CD4-positive, alpha-beta T cell (primary cell): ENCODE measurements at regions not wholly inside any gene's neighbourhood (a gene's known extent, or its start where the extent isn't known, plus 50 kb on each side); places are given as distances from the start of the nearest gene placed in this dataset.

Experiments
- ATAC-seq: fragments of 200-7000 bp; cut with Tn5 transposase; one replicate; pipeline ENCODE4 v1.10.0; 2022; ENCODE audit warnings: mild to moderate bottlenecking; ENCODE audit not compliant: poor library complexity
- CTCF ChIA-PET: fragments of 350-600 bp; sonication (Branson Sonifier 250); formaldehyde crosslinking; loops from one replicate; lab custom pipeline; 2021; ENCODE audit warnings: antibody characterized with exemption, inconsistent platforms; lab: Charles Lee
- POLR2A ChIA-PET: fragments of 350-600 bp; sonication (Branson Sonifier 250); formaldehyde crosslinking; loops from one replicate; lab custom pipeline; 2021; ENCODE audit warnings: antibody characterized with exemption, inconsistent platforms; lab: Charles Lee
- DNase-seq, 14 experiments: peaks; one replicate each; pipeline ENCODE4 v3.0.0-alpha.2; 2013 to 2020; ENCODE audit warnings: mixed read lengths in 2 of 14
- H3K27ac ChIP-seq, 2 donors: one replicate each; pipeline versions ENCODE4 v1.5.1 to v1.7.0; 2013; ENCODE audit warnings: low read length in 2 of 2, low read depth in 1 of 2, mild to moderate bottlenecking in 1 of 2
- H3K27me3 ChIP-seq, 2 experiments: 1 replicate in 1 of 2; 2 replicates in 1 of 2; pipeline versions ENCODE4 v1.6.1 to v1.7.0; 2013; ENCODE audit warnings: low read length in 2 of 2, control low read depth in 1 of 2, mild to moderate bottlenecking in 1 of 2, moderate library complexity in 1 of 2; ENCODE audit not compliant: insufficient read depth in 2 of 2, control insufficient read depth in 1 of 2
- H3K36me3 ChIP-seq: one replicate; pipeline ENCODE4 v1.6.1; 2013; ENCODE audit warnings: low read length, control low read depth; ENCODE audit not compliant: insufficient read depth
- H3K4me1 ChIP-seq: one replicate; pipeline ENCODE4 v1.6.1; 2013; ENCODE audit warnings: low read length, control low read depth; ENCODE audit not compliant: insufficient read depth
- H3K4me3 ChIP-seq: one replicate; pipeline ENCODE4 v1.5.1; 2013; ENCODE audit warnings: mild to moderate bottlenecking, low read length, moderate library complexity
- H3K9me3 ChIP-seq, 2 experiments: 1 replicate in 1 of 2; 2 replicates in 1 of 2; pipeline versions ENCODE4 v1.6.1 to v1.7.0; 2013; ENCODE audit warnings: low read length in 2 of 2, mild to moderate bottlenecking in 2 of 2, control low read depth in 1 of 2, moderate library complexity in 1 of 2; ENCODE audit not compliant: control insufficient read depth in 1 of 2, insufficient read depth in 1 of 2
- H3K27ac Mint-ChIP-seq: one replicate; pipeline ENCODE4 v1.8.0; 2020; ENCODE audit warnings: mixed read lengths
- H3K27me3 Mint-ChIP-seq: one replicate; pipeline ENCODE4 v1.8.0; 2021; ENCODE audit warnings: mixed read lengths
- H3K36me3 Mint-ChIP-seq: one replicate; pipeline ENCODE4 v1.8.0; 2021; ENCODE audit warnings: low read depth, mixed read lengths
- H3K4me1 Mint-ChIP-seq: one replicate; pipeline ENCODE4 v1.8.0; 2021; ENCODE audit warnings: low read depth, mixed read lengths
- H3K4me3 Mint-ChIP-seq: one replicate; pipeline ENCODE4 v1.8.0; 2020; ENCODE audit warnings: mild to moderate bottlenecking, mixed read lengths
- H3K9me3 Mint-ChIP-seq: one replicate; pipeline ENCODE4 v1.8.0; 2020; ENCODE audit warnings: mixed read lengths
- intact Hi-C, 2 experiments: fragments of 100-400 bp; cut with DNase I in 1 of 2; cut with micrococcal nuclease in 1 of 2; formaldehyde crosslinking; loops; one replicate each; pipeline versions ENCODE4 v1.15.1 to v1.9.0; 2023 to 2025; cut with DNase I, micrococcal nuclease
- TF ChIP-seq, protein P1 (sequence below): fragments of 200-600 bp; IDR thresholded peaks from one replicate; pipeline ENCODE4 v1.8.0; 2022; ENCODE audit warnings: antibody characterized with exemption, mild to moderate bottlenecking

DNA sequence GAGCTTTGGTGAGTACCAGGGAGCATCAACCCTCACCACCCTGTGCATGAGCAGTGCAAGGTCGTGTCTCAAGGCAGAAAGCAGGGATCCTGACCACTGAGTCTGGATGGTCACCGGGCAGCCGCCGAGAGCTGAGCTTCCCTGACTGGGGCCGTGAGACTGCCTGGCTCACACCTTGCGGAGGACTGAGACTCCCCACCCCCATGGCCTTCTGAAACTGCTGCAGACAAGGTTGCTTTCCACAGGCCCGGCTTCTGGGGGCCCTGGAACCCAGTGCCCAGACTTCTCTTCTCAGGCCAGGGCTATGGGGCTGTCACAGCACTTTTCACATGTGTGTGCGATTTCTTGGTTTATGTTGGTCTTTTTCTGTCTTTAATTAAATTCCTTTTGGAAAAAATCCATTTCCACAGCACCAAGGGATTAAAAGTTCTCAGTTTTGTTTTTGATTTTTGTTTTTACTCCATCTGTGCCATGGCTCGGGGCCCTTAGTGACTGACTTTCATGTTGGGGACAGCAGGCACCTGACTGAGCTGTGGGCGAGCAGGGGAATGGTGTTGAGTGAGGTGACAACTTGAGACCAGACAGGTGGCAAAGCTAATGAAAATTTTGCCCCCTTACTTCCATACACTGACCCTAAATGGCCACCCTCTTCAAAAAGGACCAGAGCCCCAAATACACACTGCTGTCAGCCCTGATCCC lies 297.9 kb downstream of the CYP26B1 start:
- intact Hi-C loops: no loop called here
- H3K27ac ChIP-seq: no peak overlapping the region
- Mint-ChIP-seq H3K27ac (no peak overlapping the region), H3K27me3 (peaks cover 3% of the 10 kb centered on the region), H3K9me3 (no peaks in the 10 kb centered on the region), H3K4me1 (no peaks in the 10 kb centered on the region), H3K36me3 (no peaks in the 10 kb centered on the region), H3K4me3 (no peak overlapping the region)
- ChIA-PET CTCF (no interaction called here), POLR2A (no interaction called here)
- H3K9me3 ChIP-seq: peaks cover 0 to 8% of the 10 kb centered on the region in 2 experiments
- ATAC-seq: no peak
- H3K4me3 ChIP-seq: no peak overlapping the region
- H3K27me3 ChIP-seq: peaks cover 2 to 4% of the 10 kb centered on the region in 2 experiments
- no peaks in the 10 kb centered on the region for H3K36me3 ChIP-seq
- no peaks in the 10 kb centered on the region for H3K4me1 ChIP-seq
- DNase-seq: no peak
- TF ChIP-seq, protein P1, sequence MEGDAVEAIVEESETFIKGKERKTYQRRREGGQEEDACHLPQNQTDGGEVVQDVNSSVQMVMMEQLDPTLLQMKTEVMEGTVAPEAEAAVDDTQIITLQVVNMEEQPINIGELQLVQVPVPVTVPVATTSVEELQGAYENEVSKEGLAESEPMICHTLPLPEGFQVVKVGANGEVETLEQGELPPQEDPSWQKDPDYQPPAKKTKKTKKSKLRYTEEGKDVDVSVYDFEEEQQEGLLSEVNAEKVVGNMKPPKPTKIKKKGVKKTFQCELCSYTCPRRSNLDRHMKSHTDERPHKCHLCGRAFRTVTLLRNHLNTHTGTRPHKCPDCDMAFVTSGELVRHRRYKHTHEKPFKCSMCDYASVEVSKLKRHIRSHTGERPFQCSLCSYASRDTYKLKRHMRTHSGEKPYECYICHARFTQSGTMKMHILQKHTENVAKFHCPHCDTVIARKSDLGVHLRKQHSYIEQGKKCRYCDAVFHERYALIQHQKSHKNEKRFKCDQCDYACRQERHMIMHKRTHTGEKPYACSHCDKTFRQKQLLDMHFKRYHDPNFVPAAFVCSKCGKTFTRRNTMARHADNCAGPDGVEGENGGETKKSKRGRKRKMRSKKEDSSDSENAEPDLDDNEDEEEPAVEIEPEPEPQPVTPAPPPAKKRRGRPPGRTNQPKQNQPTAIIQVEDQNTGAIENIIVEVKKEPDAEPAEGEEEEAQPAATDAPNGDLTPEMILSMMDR: no peak

DNA sequence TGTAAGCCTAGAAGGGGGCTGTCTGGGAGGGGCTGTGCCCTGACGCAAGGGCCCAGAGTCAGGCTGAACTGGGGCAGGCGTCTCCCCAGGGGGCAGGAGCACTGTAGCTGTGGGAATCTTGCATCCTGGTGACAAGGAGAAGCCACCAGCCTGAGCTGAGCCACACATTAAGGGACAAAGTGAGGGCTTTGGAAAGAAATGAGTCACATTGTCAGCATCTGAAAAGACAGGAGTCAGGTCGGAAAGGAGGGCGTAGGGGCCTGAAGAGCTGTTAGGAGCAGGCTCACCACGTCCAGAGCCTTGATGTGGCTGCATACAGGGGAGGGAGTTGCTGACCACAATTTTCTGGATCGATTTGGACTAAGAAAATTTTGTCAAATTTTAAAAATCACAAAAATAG lies 298.6 kb downstream of the CYP26B1 start:
- ATAC-seq (no peak), DNase-seq (no peak)
- H3K4me3 ChIP-seq: no peak overlapping the region
- H3K4me1 ChIP-seq: no peaks in the 10 kb centered on the region
- TF ChIP-seq, protein P1: no peak
- Mint-ChIP-seq H3K4me3 (no peak overlapping the region), H3K36me3 (no peaks in the 10 kb centered on the region), H3K4me1 (no peaks in the 10 kb centered on the region), H3K27ac (no peak overlapping the region), H3K27me3 (peaks cover 3% of the 10 kb centered on the region), H3K9me3 (no peaks in the 10 kb centered on the region)
- CTCF ChIA-PET: no interaction called here
- H3K36me3 ChIP-seq: no peaks in the 10 kb centered on the region
- POLR2A ChIA-PET: no interaction called here
- H3K27ac ChIP-seq: no peak overlapping the region
- H3K27me3 ChIP-seq: peaks cover 2 to 4% of the 10 kb centered on the region in 2 experiments
- peaks cover 0 to 8% of the 10 kb centered on the region in 2 experiments for H3K9me3 ChIP-seq
- intact Hi-C loops: no loop called here

DNA sequence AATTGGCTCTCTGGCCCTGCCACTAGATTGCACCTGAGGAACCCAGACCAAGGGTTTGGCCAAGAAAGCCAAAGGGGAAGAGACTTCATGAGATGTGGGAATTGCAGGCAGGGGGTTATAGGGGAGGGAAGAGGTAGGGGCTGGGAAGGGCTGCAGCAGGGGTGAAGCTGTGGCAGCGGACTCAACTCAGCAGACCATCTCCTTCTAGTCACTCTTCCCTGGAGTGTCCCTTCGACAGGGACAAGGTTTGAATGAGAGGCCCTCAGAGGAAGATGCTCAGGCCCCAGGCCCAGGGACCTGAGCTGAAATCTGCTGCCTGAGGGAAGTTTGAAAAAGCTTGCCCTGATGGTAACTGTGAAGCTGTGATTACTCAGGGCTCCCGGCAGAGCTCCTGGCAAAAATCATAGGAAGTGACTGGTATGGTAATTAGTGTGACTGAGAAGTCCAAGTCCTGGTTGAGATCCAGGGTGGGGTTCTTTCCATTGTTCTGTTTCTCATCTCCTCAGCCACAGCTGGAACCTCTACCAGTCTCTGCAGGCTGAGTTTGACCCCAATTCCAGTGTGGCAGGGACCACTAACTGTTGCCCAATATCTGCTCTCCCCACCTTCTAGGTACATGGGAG lies 300.9 kb downstream of the CYP26B1 start:
- Mint-ChIP-seq H3K27me3 (peaks cover 12% of the 10 kb centered on the region), H3K36me3 (no peaks in the 10 kb centered on the region), H3K27ac (no peak overlapping the region), H3K4me3 (no peak overlapping the region), H3K9me3 (no peaks in the 10 kb centered on the region), H3K4me1 (no peaks in the 10 kb centered on the region)
- POLR2A ChIA-PET: no interaction called here
- H3K27me3 ChIP-seq: peaks cover under 1 to 4% of the 10 kb centered on the region in 2 experiments
- DNase-seq (no peak), ATAC-seq (no peak)
- H3K9me3 ChIP-seq: peaks cover 0 to 5% of the 10 kb centered on the region in 2 experiments
- CTCF ChIA-PET: no interaction called here
- TF ChIP-seq, protein P1: no peak
- H3K4me1 ChIP-seq: no peaks in the 10 kb centered on the region
- no peak overlapping the region for H3K4me3 ChIP-seq
- intact Hi-C loops: no loop called here
- H3K27ac ChIP-seq: no peak overlapping the region
- H3K36me3 ChIP-seq: no peaks in the 10 kb centered on the region
